OCI-LY3 (cell line): ENCODE measurements at regions not wholly inside any gene's neighbourhood (a gene's known extent, or its start where the extent isn't known, plus 50 kb on each side); places are given as distances from the start of the nearest gene placed in this dataset.

ENCODE experiments used
- H2AFZ ChIP-seq: fragments of 200-600, 300-600 bp; shearing (Covaris generic); 2 replicates; pipeline ENCODE4 v1.6.0; 2014; ENCODE audit warnings: antibody characterized with exemption, low read depth, low read length
- H3K27ac ChIP-seq: fragments of 200-600, 300-600 bp; sonication (generic); 2 replicates; pipeline ENCODE4 v1.5.1; 2014; ENCODE audit warnings: mild to moderate bottlenecking, low read length, moderate library complexity, mixed read lengths
- H3K27me3 ChIP-seq: fragments of 200-600, 300-600 bp; sonication (generic); 2 replicates; pipeline ENCODE4 v1.6.1; 2014; ENCODE audit warnings: low read depth, low read length, mixed read lengths
- H3K36me3 ChIP-seq: fragments of 200-600, 300-600 bp; sonication (generic); replicated peaks from 2 replicates; pipeline ENCODE3; 2014; ENCODE audit warnings: low read depth, low read length, mixed read lengths
- H3K4me1 ChIP-seq: fragments of 300-600, 200-600 bp; sonication (generic); 2 replicates; pipeline ENCODE4 v1.6.1; 2014; ENCODE audit warnings: low read length, mixed read lengths
- H3K4me2 ChIP-seq: fragments of 200-600, 300-600 bp; sonication (generic); 2 replicates; pipeline ENCODE4 v1.6.1; 2014; ENCODE audit warnings: low read length, mixed read lengths
- H3K4me3 ChIP-seq: fragments of 300-600, 200-600 bp; sonication (generic); 2 replicates; pipeline ENCODE4 v1.5.1; 2014; ENCODE audit warnings: antibody characterized with exemption, mild to moderate bottlenecking, low read length, moderate library complexity
- H3K79me2 ChIP-seq: fragments of 300-600, 200-600 bp; shearing (Covaris generic); 2 replicates; pipeline ENCODE4 v1.6.1; 2014; ENCODE audit warnings: mild to moderate bottlenecking, low read length, mixed read lengths
- H3K9ac ChIP-seq: fragments of 300-600, 200-600 bp; shearing (Covaris generic); 2 replicates; pipeline ENCODE4 v1.6.0; 2014; ENCODE audit warnings: mild to moderate bottlenecking, low read length, moderate library complexity
- H3K9me3 ChIP-seq: fragments of 200-600, 300-600 bp; shearing (Covaris generic); 2 replicates; pipeline ENCODE4 v1.6.1; 2014; ENCODE audit warnings: low read length, mixed read lengths; ENCODE audit not compliant: insufficient read depth
- H4K20me1 ChIP-seq: fragments of 200-600, 300-600 bp; sonication (generic); 2 replicates; pipeline ENCODE4 v1.6.1; 2016; ENCODE audit warnings: low read length, mixed read lengths; ENCODE audit not compliant: insufficient read depth
- EZH2phosphoT487 ChIP-seq: fragments of 200-600 bp; shearing (Covaris generic); IDR thresholded peaks from 2 replicates; pipeline ENCODE4 v1.6.1; 2018; ENCODE audit warnings: antibody characterized with exemption, mixed run types, low read depth
- TF ChIP-seq, protein P1 (sequence below): fragments of 200-600, 300-600 bp; sonication (generic); IDR thresholded peaks from 2 replicates; pipeline ENCODE4 v1.5.1; 2014; ENCODE audit warnings: antibody characterized with exemption, low read length, low read depth

GRCh38 chr5:141737535-141737934 lies 55.5 kb upstream of the ARAP3 start:
- Histone ChIP-seq H3K9ac (no peak overlapping the region), H3K27ac (no peak overlapping the region)
- TF ChIP-seq EZH2phosphoT487 = no peak
- TF ChIP-seq, protein P1, sequence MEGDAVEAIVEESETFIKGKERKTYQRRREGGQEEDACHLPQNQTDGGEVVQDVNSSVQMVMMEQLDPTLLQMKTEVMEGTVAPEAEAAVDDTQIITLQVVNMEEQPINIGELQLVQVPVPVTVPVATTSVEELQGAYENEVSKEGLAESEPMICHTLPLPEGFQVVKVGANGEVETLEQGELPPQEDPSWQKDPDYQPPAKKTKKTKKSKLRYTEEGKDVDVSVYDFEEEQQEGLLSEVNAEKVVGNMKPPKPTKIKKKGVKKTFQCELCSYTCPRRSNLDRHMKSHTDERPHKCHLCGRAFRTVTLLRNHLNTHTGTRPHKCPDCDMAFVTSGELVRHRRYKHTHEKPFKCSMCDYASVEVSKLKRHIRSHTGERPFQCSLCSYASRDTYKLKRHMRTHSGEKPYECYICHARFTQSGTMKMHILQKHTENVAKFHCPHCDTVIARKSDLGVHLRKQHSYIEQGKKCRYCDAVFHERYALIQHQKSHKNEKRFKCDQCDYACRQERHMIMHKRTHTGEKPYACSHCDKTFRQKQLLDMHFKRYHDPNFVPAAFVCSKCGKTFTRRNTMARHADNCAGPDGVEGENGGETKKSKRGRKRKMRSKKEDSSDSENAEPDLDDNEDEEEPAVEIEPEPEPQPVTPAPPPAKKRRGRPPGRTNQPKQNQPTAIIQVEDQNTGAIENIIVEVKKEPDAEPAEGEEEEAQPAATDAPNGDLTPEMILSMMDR = no peak

GRCh38 chr5:141735823-141736222 lies 53.8 kb upstream of the ARAP3 start:
- H3K9ac ChIP-seq = no peak overlapping the region
- no peak overlapping the region for H3K27ac ChIP-seq
- H3K36me3 ChIP-seq = no peaks in the 10 kb centered on the region
- H3K4me1 ChIP-seq = no peaks in the 10 kb centered on the region
- H3K79me2 ChIP-seq = no peaks in the 10 kb centered on the region
- no peaks in the 10 kb centered on the region for H3K9me3 ChIP-seq
- no peak overlapping the region for H3K4me3 ChIP-seq
- H2AFZ ChIP-seq = no peak overlapping the region
- H3K4me2 ChIP-seq = no peak overlapping the region
- H4K20me1 ChIP-seq = no peaks in the 10 kb centered on the region
- H3K27me3 ChIP-seq = peaks cover 3% of the 10 kb centered on the region; the same call in 1 of the 2 replicates
- TF ChIP-seq, protein P1 = no peak
- no peak for TF ChIP-seq EZH2phosphoT487

More at GRCh38 chr5:141737535-141737934, 55.5 kb upstream of the ARAP3 start:
- no peaks in the 10 kb centered on the region for H3K79me2 ChIP-seq
- H3K36me3 ChIP-seq = no peaks in the 10 kb centered on the region
- no peaks in the 10 kb centered on the region for H3K4me1 ChIP-seq
- no peaks in the 10 kb centered on the region for H4K20me1 ChIP-seq
- H3K27me3 ChIP-seq = peaks cover 3% of the 10 kb centered on the region; the same call in 1 of the 2 replicates
- no peaks in the 10 kb centered on the region for H3K9me3 ChIP-seq
- no peak overlapping the region for H3K4me2 ChIP-seq
- H2AFZ ChIP-seq = no peak overlapping the region
- H3K4me3 ChIP-seq = no peak overlapping the region

DNA sequence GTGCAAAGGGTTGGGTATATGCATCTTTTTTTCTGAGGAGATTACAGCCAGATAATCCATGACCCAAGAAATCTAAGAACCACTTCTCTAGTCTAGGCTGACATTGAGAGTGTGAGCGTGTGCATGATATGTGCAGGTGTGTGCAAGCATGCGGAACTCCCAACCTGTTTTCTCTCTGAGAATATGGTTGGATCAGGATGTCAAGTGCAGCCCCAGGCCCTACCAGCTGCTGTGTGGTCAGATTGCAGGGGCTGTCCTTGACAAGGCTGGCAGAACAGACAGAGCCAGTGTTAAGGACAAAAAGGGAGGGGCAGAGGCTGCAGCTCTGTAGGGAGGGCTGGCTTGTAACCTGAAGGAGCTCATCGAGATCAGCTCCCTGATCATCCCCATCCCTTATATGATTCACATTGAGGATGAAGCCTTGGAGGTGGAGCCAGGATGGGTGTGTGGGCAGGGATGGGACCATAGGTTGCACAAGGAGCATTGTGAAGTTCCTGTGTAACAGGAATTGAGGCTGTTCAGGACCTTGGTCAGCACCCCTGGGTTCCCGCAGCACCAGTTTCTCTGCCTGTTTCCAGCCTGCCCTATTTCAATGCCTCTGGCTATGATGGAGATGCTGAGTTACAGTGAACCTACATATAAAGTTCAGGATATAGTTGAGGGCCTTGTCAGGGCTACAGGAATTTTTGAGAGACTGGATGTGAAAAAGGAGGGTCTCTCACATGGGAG lies 52.6 kb upstream of the ARAP3 start:
- H3K79me2 ChIP-seq = no peaks in the 10 kb centered on the region
- H3K27ac ChIP-seq = no peak overlapping the region
- no peaks in the 10 kb centered on the region for H4K20me1 ChIP-seq
- no peak overlapping the region for H3K4me2 ChIP-seq
- peaks cover 3% of the 10 kb centered on the region; the same call in 1 of the 2 replicates for H3K27me3 ChIP-seq
- H3K4me3 ChIP-seq = no peak overlapping the region
- H2AFZ ChIP-seq = no peak overlapping the region
- H3K36me3 ChIP-seq = no peaks in the 10 kb centered on the region
- H3K9ac ChIP-seq = no peak overlapping the region
- H3K4me1 ChIP-seq = no peaks in the 10 kb centered on the region
- TF ChIP-seq, protein P1 = no peak
- H3K9me3 ChIP-seq = no peaks in the 10 kb centered on the region

- Histone ChIP-seq H3K27me3 (peaks cover 3% of the 10 kb centered on the region; the same call in 1 of the 2 replicates), H3K9ac (no peak overlapping the region), H2AFZ (no peak overlapping the region), H3K4me2 (no peak overlapping the region), H3K4me3 (no peak overlapping the region), H3K36me3 (no peaks in the 10 kb centered on the region), H3K79me2 (no peaks in the 10 kb centered on the region), H3K9me3 (no peaks in the 10 kb centered on the region), H3K4me1 (no peaks in the 10 kb centered on the region), H4K20me1 (no peaks in the 10 kb centered on the region), H3K27ac (no peak overlapping the region)
- TF ChIP-seq, protein P1 = no peak
- no peak for TF ChIP-seq EZH2phosphoT487
Observed at GRCh38 chr5:141733198-141733597, 51.2 kb upstream of the ARAP3 start.
